Activated T-helper 2 cell treated with anti-CD3 and anti-CD28 coated beads, Interferon-gamma antibody, Interleukin-2, Interleukin-4, amounts not matched to agents 10 μg/mL and 5 μg/mL and 100 μg/mL, durations not matched to agents 14 hours and 24 hours and 36 hours (primary cell): ENCODE measurements at regions not wholly inside any gene's neighbourhood (a gene's known extent, or its start where the extent isn't known, plus 50 kb on each side); places are given as distances from the start of the nearest gene placed in this dataset.

Experiments
- DNase-seq: peaks from one replicate; pipeline ENCODE4 v3.0.0; 2021; ENCODE audit warnings: low spot score
- H3K27ac Mint-ChIP-seq: one replicate; pipeline ENCODE4 v1.8.0; 2021; ENCODE audit warnings: mixed read lengths
- H3K27me3 Mint-ChIP-seq: one replicate; pipeline ENCODE4 v1.8.0; 2021; ENCODE audit warnings: low read depth, mixed read lengths
- H3K36me3 Mint-ChIP-seq: one replicate; pipeline ENCODE4 v1.8.0; 2021; ENCODE audit warnings: low read depth, mixed read lengths
- H3K4me1 Mint-ChIP-seq: one replicate; pipeline ENCODE4 v1.8.0; 2021; ENCODE audit warnings: low read depth, mixed read lengths
- H3K4me3 Mint-ChIP-seq: one replicate; pipeline ENCODE4 v1.8.0; 2021; ENCODE audit warnings: low read depth, mild to moderate bottlenecking, moderate library complexity, mixed read lengths
- H3K9me3 Mint-ChIP-seq: one replicate; pipeline ENCODE4 v1.8.0; 2021; ENCODE audit warnings: mixed read lengths
- intact Hi-C: fragments of 100-400 bp; cut with micrococcal nuclease; formaldehyde crosslinking; loops from one replicate; pipeline ENCODE4 v1.15.1; 2023

DNA sequence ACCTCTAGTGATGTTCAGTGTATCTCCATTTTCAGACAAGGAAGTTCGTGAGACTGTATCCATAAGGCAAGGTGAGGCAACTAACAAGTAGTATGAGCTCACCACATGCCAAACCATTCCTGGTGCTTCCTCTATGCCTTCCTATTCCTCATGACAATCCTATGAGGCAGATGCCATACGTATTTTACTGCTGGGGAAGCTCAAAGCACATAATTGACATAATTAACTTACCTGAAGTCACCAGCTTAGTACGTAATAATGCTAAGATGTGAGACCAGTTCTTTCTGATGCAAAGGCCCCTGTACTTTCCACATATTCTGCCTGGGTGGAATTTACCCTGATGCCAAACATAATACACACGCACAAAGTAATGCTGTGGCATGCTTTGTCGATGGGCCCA, 83.6 kb upstream of the NFIA start:
- Mint-ChIP-seq H3K27ac (no peak overlapping the region), H3K27me3 (peaks cover 2% of the 10 kb centered on the region), H3K4me1 (no peaks in the 10 kb centered on the region), H3K4me3 (no peak overlapping the region), H3K9me3 (no peaks in the 10 kb centered on the region), H3K36me3 (no peaks in the 10 kb centered on the region)
- intact Hi-C loops = no loop called here
- no peak for DNase-seq

DNA sequence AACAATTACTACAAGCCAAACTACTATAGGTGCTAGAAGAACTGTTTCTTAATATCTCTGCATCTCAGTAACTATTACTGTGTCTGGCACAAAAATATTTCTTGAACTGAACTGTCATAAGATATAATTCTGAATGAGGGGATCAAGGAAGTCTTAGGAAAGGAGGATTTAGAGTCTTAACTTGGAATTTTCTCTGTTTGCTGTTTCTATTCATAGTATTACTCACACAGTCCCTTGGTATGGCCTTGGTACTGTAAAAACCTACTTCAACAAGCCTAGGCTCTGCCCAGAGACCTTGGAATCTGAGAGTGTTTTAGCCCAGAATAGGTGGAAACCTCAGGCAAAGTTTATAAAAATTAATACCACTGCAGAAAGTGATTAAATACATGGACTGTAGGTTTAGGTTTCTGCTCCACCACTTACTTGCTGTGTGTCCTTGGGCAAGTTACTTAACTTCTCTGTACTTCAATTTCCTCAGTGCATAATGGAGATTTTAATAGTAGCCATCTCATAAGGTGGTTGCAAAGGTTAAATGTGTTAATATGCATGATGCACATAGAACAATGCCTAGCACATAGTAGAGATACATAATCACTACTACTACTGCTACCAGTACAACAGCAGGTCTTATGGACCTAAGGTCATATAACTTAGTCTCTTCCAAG, 87.4 kb upstream of the NFIA start:
- Mint-ChIP-seq H3K27ac (no peak overlapping the region), H3K4me1 (no peaks in the 10 kb centered on the region), H3K4me3 (no peak overlapping the region), H3K36me3 (no peaks in the 10 kb centered on the region), H3K27me3 (peaks cover 6% of the 10 kb centered on the region), H3K9me3 (no peaks in the 10 kb centered on the region)
- no peak for DNase-seq
- intact Hi-C loops = no loop called here

DNA sequence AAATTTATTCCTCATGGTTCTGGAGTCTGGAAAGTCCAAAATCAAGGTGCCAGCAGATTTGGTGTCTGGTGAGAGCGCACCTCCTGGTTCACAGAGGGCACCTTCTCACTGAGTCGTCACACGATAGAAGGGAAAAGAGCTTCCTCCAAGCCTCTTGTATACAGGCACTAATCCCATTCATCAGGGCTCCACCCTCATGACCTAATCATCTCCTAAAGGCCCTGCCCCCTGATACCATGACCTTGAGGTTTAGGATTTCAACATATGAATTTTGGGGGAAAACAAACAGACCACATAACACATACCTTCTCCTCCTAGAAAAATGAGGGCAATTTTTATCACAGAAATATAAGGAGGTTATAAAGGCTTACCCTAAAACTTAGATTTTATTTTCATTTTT, 88.0 kb upstream of the NFIA start:
- intact Hi-C loops = no loop called here
- DNase-seq = no peak
- Mint-ChIP-seq H3K4me3 (no peak overlapping the region), H3K9me3 (no peaks in the 10 kb centered on the region), H3K4me1 (no peaks in the 10 kb centered on the region), H3K27ac (no peak overlapping the region), H3K36me3 (no peaks in the 10 kb centered on the region), H3K27me3 (peaks cover 6% of the 10 kb centered on the region)

DNA sequence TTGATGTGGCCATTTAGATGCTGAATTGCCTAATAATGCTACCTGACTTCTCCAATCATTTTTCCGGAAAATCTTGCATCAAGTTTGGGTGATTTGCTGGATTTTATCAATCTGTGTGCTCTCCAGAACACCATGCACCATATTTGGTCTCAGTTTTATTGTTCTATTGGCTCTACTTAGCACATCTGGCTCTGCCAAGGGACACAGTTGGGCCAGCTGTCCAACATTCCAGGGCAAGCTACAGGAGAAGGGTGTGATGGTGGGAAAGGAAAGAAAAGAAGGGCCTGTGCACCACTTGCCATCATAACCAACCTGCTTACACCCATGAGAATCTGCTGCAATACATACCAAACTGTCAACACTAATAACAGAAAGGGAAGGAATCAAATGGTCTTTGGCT, 90.2 kb upstream of the NFIA start:
- H3K36me3 Mint-ChIP-seq = no peaks in the 10 kb centered on the region
- peaks cover 6% of the 10 kb centered on the region for H3K27me3 Mint-ChIP-seq
- H3K27ac Mint-ChIP-seq = no peak overlapping the region
- no peaks in the 10 kb centered on the region for H3K4me1 Mint-ChIP-seq
- DNase-seq = no peak
- no peak overlapping the region for H3K4me3 Mint-ChIP-seq
- no peaks in the 10 kb centered on the region for H3K9me3 Mint-ChIP-seq
- intact Hi-C loops = no loop called here

DNA sequence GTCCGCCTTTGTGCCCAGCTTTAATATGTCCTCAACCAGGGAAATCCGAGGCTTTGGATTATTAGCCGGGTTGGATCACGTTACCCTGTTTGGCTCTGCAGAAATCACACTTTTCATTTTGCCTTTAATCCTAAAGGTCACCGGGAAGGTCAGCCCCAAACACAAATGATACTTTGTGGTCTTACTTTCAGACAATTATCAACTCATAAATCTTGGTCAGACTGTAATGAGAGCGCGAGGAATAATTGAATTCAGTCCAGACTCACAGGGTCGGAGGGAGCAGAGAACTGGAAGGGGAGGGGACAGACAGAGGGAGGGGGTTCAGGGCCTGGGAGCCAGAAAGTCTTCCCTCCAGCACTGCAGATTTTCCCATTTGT, 91.7 kb upstream of the NFIA start:
- Mint-ChIP-seq H3K27me3 (peaks cover 6% of the 10 kb centered on the region), H3K9me3 (no peaks in the 10 kb centered on the region), H3K27ac (no peak overlapping the region), H3K4me3 (no peak overlapping the region), H3K36me3 (no peaks in the 10 kb centered on the region), H3K4me1 (no peaks in the 10 kb centered on the region)
- DNase-seq = no peak
- intact Hi-C loops = no loop called here

DNA sequence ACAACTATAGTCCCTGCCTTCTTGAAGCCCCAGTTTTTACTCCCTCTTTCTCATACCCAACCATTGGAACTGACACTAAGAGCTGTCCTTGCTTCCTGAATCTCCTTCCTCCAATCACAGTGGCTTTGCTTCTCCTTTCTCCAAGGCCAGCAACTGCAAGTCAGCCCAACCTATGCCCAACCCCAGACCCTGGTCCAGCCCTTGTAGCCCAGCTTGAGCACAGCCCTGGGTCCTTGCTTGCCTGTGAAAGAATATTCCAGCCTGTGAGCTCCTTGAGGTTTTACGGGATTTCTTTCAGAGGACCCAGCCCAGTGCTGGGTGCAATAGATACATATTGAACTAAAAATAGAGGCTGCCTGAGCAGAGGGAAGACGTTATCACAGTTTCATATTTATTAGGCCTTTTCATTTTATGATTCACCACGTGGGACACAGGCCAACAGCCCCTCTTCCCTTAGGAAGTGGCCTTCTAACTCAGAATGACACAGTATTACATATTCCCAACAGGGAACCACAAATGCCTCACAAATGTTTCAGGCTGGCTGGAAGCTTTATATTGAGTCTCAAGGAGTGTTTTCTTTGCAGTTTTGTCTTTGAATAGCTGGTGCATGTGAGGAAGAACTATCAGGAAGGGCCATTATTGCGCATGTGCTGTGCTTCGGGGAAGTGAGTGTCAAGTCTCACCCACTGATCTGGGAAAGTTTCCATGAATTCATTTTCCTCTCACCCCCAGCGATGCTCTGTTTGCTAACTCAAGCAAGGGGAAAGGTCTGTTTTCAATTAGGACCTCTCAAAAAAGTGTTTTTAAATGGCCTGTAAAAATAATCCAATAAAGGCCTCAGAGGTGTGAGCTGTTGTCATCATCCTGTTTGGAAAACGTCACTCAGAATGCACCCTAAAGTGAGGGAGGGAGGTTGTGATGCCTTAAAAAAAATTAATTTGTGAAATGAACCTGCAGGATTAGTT, 92.3 kb upstream of the NFIA start:
- DNase-seq = no peak
- Mint-ChIP-seq H3K27me3 (peaks cover 6% of the 10 kb centered on the region), H3K27ac (no peak overlapping the region), H3K9me3 (no peaks in the 10 kb centered on the region), H3K36me3 (no peaks in the 10 kb centered on the region), H3K4me1 (no peaks in the 10 kb centered on the region), H3K4me3 (no peak overlapping the region)
- intact Hi-C loops = no loop called here

DNA sequence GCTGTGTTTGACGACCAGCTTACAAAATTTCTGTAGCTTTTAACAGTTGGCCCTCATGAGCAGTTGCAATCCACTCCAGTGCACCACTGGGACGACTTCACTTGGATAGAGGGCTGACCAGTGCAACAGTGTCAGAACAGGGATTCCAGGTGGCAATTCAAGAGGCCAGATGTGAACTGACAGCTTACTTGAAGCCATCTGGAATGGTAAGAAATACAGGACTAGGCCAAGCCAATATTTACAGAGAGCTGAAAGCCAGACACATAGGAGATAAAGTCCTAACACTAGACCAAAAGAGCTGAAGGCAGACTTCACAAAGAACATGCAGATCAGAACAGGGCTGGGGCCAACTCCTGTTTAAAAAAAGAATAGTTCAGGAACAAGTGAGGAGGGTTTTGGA, 93.5 kb upstream of the NFIA start:
- intact Hi-C loops = no loop called here
- no peak overlapping the region for H3K27ac Mint-ChIP-seq
- H3K27me3 Mint-ChIP-seq = peaks cover 7% of the 10 kb centered on the region
- DNase-seq = no peak
- H3K36me3 Mint-ChIP-seq = no peaks in the 10 kb centered on the region
- H3K4me1 Mint-ChIP-seq = no peaks in the 10 kb centered on the region
- H3K9me3 Mint-ChIP-seq = no peaks in the 10 kb centered on the region
- H3K4me3 Mint-ChIP-seq = no peak overlapping the region

DNA sequence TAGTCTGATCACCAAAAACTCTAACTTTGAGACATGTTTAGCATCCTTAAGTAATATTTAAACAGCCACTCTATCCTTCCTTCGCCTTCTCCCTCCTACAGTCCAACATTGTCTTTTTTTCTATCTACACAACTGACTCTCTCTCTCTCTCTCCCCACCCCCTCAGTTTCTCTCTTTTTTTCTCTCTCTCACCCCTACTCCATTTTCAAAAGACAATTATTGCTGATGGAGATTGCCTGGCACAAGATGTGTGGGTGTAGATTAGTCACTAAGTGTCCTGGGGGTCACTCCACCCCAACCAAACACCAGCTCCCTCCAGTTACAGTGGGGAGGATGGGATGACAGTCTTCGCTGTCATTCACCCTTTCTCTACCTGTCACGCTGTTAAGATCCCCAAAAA, 94.5 kb upstream of the NFIA start:
- Mint-ChIP-seq H3K4me3 (no peak overlapping the region), H3K4me1 (no peaks in the 10 kb centered on the region), H3K27ac (no peak overlapping the region), H3K27me3 (peaks cover 5% of the 10 kb centered on the region), H3K36me3 (no peaks in the 10 kb centered on the region), H3K9me3 (no peaks in the 10 kb centered on the region)
- DNase-seq = no peak
- intact Hi-C loops = no loop called here

DNA sequence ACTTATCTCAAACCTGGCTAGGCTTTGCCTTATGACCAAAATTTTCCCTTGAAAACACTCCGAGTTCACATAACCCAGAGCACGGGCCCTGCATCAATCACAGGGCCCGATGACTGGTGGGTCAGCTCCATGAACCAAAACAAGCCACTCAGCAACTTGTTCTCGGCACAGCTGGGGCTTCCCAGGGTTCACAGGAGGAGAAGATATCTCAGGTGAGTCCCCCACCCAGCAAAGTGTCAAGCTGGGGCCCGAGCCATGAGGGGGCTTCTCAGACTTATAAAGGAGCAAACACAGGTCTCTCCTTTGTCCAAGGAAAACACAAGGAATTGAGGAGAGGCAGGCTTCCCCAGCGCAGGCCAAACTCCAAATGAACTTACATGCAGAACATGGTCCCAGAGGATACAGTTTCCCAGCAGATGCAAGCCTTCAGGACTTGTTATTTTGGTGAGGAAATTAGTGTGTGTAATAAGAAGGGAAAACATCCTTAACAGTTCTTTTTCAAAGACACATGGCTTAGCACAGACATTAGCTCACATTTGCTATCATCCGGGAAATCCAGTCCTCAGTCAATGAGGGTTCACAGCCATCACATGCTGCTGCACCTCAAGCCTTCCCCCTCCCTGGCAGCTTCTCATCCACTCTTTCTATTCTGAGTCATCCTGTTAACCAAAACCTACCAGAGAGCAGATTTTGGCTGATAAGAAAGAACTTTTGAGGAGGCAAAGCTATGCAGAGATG, 98.1 kb upstream of the NFIA start:
- intact Hi-C loops = no loop called here

DNA sequence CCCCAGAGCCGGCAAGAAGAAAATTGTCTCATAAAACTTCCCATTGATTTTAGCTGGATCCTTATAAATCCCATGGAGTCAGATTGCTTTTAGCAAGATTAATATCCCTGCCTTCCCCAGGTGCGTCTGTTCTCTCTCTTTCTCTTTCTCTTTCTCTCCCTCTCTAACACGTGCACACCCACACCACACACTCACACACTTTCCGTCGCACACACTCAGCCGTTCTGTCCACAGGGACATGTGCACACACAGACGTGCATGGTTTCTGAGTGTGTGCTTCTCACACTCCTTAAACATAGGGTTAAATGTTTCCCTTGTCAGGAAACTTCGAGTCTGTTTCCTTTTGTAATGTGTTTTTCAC, 98.7 kb upstream of the NFIA start:
- no peak overlapping the region for H3K4me3 Mint-ChIP-seq
- H3K4me1 Mint-ChIP-seq = no peaks in the 10 kb centered on the region
- intact Hi-C loops = no loop called here
- H3K27ac Mint-ChIP-seq = no peak overlapping the region
- no peaks in the 10 kb centered on the region for H3K9me3 Mint-ChIP-seq
- H3K27me3 Mint-ChIP-seq = peaks cover 7% of the 10 kb centered on the region
- no peaks in the 10 kb centered on the region for H3K36me3 Mint-ChIP-seq
- DNase-seq = no peak

More for the DNA sequence above, 98.1 kb upstream of the NFIA start:
- Mint-ChIP-seq H3K27ac (no peak overlapping the region), H3K4me3 (no peak overlapping the region), H3K36me3 (no peaks in the 10 kb centered on the region), H3K4me1 (no peaks in the 10 kb centered on the region), H3K9me3 (no peaks in the 10 kb centered on the region), H3K27me3 (peaks cover 7% of the 10 kb centered on the region)
- DNase-seq = no peak

DNA sequence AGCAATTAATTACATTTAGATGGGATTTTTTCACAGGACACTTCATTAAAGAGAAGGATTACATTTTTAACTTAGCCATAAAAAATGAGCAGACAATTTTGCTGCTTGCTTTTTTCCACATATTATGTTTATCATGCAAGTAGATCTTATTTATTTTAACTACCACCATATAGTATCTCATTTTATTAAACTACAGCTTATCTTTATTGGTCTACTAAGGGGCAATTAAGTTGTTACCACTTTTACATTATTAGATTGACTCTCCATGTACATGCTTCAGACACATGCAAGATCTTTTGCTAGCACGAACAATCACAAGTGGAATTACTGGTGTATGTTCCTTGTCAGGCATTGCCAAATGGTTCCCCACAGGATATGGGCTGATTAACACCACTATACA, 99.8 kb upstream of the NFIA start:
- intact Hi-C loops = no loop called here
- H3K9me3 Mint-ChIP-seq = no peaks in the 10 kb centered on the region
- peaks cover 7% of the 10 kb centered on the region for H3K27me3 Mint-ChIP-seq
- H3K4me1 Mint-ChIP-seq = no peaks in the 10 kb centered on the region
- H3K27ac Mint-ChIP-seq = no peak overlapping the region
- no peaks in the 10 kb centered on the region for H3K36me3 Mint-ChIP-seq
- H3K4me3 Mint-ChIP-seq = no peak overlapping the region
- no peak for DNase-seq

DNA sequence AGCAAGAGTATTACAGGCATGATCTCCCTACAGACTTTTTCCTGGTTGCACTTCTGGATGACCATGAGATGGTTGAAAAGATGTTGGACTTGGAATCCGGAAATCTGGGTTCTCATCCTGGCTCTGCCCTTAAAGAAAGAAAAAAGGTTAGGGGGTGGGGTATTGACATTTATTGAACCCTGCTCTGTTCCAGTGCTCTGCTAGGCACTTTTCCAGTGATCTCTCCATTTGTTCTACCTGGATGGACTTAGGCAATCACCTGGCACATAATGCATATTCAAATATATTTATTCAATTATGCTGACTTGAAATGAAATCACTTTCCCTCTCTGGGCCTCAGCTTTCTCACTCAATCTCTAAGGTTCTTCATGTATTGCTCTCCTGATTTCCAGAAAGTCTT, 101.0 kb upstream of the NFIA start:
- Mint-ChIP-seq H3K36me3 (no peaks in the 10 kb centered on the region), H3K27ac (no peak overlapping the region), H3K4me3 (no peak overlapping the region), H3K27me3 (peaks cover 7% of the 10 kb centered on the region), H3K9me3 (no peaks in the 10 kb centered on the region), H3K4me1 (no peaks in the 10 kb centered on the region)
- no peak for DNase-seq
- intact Hi-C loops = no loop called here
